ENCODE measurements at regions not wholly inside any gene's neighbourhood (a gene's known extent, or its start where the extent isn't known, plus 50 kb on each side); places are given as distances from the start of the nearest gene placed in this dataset.
"Not testable (repeated sequence)": the region's sequence is repeated elsewhere in the genome, so short reads cannot be mapped to it uniquely, and the experiment has no call there.

DNA sequence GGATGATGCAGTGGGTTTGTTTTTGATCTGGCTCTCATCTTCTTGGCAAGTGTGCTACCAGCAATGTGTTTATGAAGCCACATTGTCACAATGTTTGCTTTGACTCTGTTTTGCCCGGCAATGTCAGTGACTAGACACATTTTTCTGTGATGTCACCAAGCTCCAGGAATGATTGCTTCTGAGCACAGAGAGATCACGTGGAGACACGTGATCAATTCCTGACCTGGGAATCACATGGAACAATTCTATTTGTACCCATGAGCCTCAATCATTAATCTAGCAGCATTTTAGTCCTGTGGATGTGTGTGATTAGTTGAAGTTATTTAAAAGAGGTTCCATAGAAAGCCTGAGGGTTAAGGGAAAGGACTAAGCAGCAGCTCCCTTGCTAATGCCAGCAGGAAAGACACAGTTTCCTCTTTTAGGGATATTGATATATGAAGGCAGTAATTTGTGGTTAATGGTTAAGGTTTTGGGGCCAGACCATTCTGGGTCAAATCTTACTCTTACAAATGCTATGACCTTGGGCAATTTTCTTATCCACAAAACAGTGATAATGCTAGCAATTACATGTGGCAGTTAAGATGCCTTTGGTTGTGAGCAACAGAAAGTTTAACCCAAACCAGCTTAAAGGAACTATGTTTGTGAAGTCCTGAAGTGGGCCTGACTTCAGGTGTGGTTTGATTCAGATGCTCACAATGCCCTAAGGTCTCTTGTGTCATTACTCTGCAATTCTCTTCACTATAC, 59.0 kb downstream of the FASLG start:
- H3K27me3 Mint-ChIP-seq, result no peaks in the 10 kb centered on the region
- no peaks in the 10 kb centered on the region for H3K9me3 ChIP-seq (ENCODE audit: control insufficient read depth, low read length, poor library complexity, severe bottlenecking)
- ATAC-seq (no peak), DNase-seq (no peak)
- H3K4me3 Mint-ChIP-seq, result no peak overlapping the region
- no peaks in the 10 kb centered on the region for H3K36me3 Mint-ChIP-seq (ENCODE audit: low read depth)
- H3K27ac Mint-ChIP-seq, result no peak overlapping the region
- H3K4me1 Mint-ChIP-seq, result peaks cover 36% of the 10 kb centered on the region

DNA sequence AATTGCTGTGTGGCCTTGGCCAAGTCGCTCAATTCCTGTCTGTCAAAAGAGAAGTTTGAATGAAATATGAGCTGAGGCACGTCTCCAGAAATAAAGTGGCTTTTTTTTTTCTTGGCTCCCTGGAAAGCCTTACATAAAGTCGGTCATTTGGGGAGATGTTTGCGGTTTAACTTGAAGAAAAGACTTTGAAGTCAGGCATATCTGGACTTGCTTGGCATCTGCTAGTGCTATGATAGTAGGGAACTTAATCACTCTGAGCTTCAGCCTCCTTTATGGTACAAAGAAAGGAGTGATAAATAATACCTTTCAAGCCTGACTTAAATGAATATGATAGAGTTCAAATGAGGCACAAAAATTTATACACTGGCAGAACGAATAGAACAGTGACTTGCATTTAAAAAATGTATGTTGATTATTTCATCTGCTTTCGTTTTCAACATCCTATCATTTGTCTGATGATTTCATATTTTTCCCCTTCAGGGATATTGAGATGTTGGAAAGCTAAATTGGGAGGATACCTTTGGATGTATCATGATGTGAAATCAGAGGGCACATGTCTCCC, 60.2 kb downstream of the FASLG start:
- H3K27ac Mint-ChIP-seq, result peak overlapping the region; percentile 70

DNA sequence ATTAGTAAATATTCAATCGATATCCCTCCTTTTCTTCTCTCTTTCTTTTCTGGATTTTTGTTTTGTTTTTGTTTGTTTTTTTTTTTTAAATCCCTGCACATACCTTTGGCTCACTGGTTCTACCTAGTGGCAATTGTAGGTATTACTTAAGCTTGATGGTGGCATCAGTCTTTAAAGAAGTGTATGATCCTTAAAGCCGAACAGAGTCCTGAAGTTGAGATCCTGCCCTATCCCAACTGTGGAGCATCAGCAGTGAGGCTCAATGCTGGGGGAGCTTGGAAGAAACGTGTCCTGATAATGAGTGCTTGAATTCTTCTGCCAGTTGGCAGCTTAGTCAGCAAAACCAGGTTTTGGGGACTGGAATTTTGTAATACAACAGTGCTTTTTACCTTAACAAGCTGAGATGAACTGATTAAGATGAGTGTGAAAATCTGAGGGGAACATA, 60.8 kb downstream of the FASLG start:
- ATAC-seq (peak; percentile 78), DNase-seq (no peak)
- no peaks in the 10 kb centered on the region for H3K9me3 ChIP-seq (ENCODE audit: control insufficient read depth, low read length, poor library complexity, severe bottlenecking)
- Mint-ChIP-seq H3K27ac (peak overlapping the region; percentile 70), H3K36me3 (ENCODE audit: low read depth) (no peaks in the 10 kb centered on the region), H3K27me3 (no peaks in the 10 kb centered on the region), H3K4me3 (no peak overlapping the region), H3K4me1 (peaks cover 38% of the 10 kb centered on the region)

More for the DNA sequence above, 60.2 kb downstream of the FASLG start:
- H3K9me3 ChIP-seq (ENCODE audit: control insufficient read depth, low read length, poor library complexity, severe bottlenecking), result no peaks in the 10 kb centered on the region
- Mint-ChIP-seq H3K4me1 (peaks cover 34% of the 10 kb centered on the region), H3K36me3 (ENCODE audit: low read depth) (no peaks in the 10 kb centered on the region), H3K27me3 (no peaks in the 10 kb centered on the region), H3K4me3 (no peak overlapping the region)
- DNase-seq (no peak), ATAC-seq (no peak)

DNA sequence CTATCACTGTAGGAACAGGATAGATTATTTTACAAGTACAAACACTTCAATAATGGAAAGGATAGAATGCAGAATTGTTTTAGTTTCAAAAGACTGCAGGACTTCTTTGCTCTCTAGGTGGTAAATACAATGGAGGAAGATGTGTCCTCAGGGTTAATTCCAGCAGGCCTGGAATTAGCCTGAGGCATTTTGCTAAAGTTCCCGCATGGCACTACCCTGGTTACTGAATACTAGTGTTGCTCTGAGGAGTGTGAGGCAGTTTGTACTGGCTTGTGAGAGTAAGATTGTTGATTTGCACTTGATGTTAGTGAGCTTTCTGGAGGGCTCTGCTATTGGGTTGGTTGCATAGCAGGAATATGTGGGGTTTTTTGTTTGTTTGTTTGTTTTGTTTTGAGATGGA, 61.4 kb downstream of the FASLG start:
- peaks cover 40% of the 10 kb centered on the region for H3K4me1 Mint-ChIP-seq
- no peaks in the 10 kb centered on the region for H3K36me3 Mint-ChIP-seq (ENCODE audit: low read depth)
- H3K9me3 ChIP-seq (ENCODE audit: control insufficient read depth, low read length, poor library complexity, severe bottlenecking), result no peaks in the 10 kb centered on the region
- H3K27ac Mint-ChIP-seq, result peak overlapping the region; percentile 70
- ATAC-seq, result no peak
- H3K4me3 Mint-ChIP-seq, result no peak overlapping the region
- H3K27me3 Mint-ChIP-seq, result no peaks in the 10 kb centered on the region
- no peak for DNase-seq

- peaks cover 23% of the 10 kb centered on the region for H3K4me1 Mint-ChIP-seq
- no peak overlapping the region for H3K27ac Mint-ChIP-seq
- ATAC-seq (no peak), DNase-seq (no peak)
- H3K9me3 ChIP-seq (ENCODE audit: control insufficient read depth, low read length, poor library complexity, severe bottlenecking), result no peaks in the 10 kb centered on the region
- H3K4me3 Mint-ChIP-seq, result no peak overlapping the region
- no peaks in the 10 kb centered on the region for H3K36me3 Mint-ChIP-seq (ENCODE audit: low read depth)
- H3K27me3 Mint-ChIP-seq, result no peaks in the 10 kb centered on the region
Measured at GRCh38 chr1:172723251-172723650, 64.3 kb downstream of the FASLG start.

DNA sequence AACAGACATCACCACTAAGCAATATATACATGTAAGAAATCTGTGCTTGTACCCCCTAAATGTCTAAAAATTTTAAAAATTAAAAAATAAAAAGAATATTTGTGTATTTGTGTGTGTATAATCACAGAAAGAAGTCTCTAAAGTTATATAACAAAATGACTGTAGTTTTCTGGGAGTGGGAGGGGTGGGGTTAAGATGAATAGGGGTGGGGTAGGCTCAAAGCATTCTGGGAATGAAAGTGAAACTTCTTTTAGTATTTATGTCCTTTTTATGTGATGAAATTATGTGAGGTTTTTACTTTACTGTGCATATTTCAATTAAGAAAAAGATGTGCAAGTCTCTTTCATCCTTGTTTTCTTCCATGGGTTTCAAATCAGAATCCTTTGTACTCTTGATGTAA, 65.3 kb downstream of the FASLG start:
- no peak overlapping the region for H3K4me3 Mint-ChIP-seq
- peak overlapping the region; percentile 47 for H3K27ac Mint-ChIP-seq
- H3K4me1 Mint-ChIP-seq, result peaks cover 19% of the 10 kb centered on the region
- DNase-seq (no peak), ATAC-seq (no peak)
- no peaks in the 10 kb centered on the region for H3K9me3 ChIP-seq (ENCODE audit: control insufficient read depth, low read length, poor library complexity, severe bottlenecking)
- no peaks in the 10 kb centered on the region for H3K27me3 Mint-ChIP-seq
- no peaks in the 10 kb centered on the region for H3K36me3 Mint-ChIP-seq (ENCODE audit: low read depth)

GRCh38 chr1:172724765-172725613, 66.1 kb downstream of the FASLG start:
- no peaks in the 10 kb centered on the region for H3K36me3 Mint-ChIP-seq (ENCODE audit: low read depth)
- H3K27ac Mint-ChIP-seq, result peak overlapping the region; percentile 47
- H3K4me3 Mint-ChIP-seq, result peak overlapping the region; percentile 58
- no peak for ATAC-seq
- H3K4me1 Mint-ChIP-seq, result peaks cover 13% of the 10 kb centered on the region
- no peaks in the 10 kb centered on the region for H3K27me3 Mint-ChIP-seq
- H3K9me3 ChIP-seq (ENCODE audit: control insufficient read depth, low read length, poor library complexity, severe bottlenecking), result no peaks in the 10 kb centered on the region
- DNase-seq, result no peak

- no peaks in the 10 kb centered on the region for H3K36me3 Mint-ChIP-seq (ENCODE audit: low read depth)
- no peak overlapping the region for H3K27ac Mint-ChIP-seq
- ATAC-seq, result no peak
- no peaks in the 10 kb centered on the region for H3K9me3 ChIP-seq (ENCODE audit: control insufficient read depth, low read length, poor library complexity, severe bottlenecking)
- no peak overlapping the region for H3K4me3 Mint-ChIP-seq
- peaks cover 6% of the 10 kb centered on the region for H3K27me3 Mint-ChIP-seq
- peaks cover 9% of the 10 kb centered on the region for H3K4me1 Mint-ChIP-seq
- DNase-seq, result no peak
Measured at GRCh38 chr1:172726740-172727139, 67.8 kb downstream of the FASLG start.

DNA sequence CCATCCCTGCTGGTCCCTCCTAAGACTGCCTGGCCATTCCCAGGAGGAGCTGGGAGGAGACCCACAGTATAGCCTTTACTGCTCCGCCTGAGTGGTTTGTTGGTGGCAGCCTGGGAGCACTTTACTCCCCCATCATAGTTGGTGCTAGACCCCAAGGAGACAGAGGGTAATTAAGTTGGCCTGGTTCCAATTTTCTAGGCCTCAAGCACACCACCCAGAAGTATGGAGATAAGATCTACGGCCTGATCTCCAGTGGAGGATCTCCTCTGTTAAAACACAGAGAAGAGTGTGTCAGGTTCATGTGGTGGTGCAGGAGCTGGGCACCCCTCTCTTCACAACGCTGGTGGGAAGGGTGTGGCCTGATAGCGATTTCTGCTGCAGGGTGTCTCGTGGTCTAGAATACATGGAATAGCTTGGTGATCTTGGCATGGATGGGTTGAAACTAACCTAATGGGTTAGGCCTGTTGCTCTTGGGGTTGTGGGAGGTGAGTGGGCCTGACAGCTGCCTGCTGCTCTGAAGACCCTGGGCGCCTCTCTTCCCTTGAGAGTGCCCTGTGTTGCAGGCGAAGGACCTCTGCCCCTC, 68.5 kb downstream of the FASLG start:
- DNase-seq, result no peak
- Mint-ChIP-seq H3K27me3 (peaks cover 6% of the 10 kb centered on the region), H3K4me3 (no peak overlapping the region), H3K4me1 (peaks cover 10% of the 10 kb centered on the region), H3K27ac (no peak overlapping the region), H3K36me3 (ENCODE audit: low read depth) (no peaks in the 10 kb centered on the region)
- no peak for ATAC-seq
- H3K9me3 ChIP-seq (ENCODE audit: control insufficient read depth, low read length, poor library complexity, severe bottlenecking), result no peaks in the 10 kb centered on the region

GRCh38 chr1:172727956-172728603, 69.2 kb downstream of the FASLG start:
- no peaks in the 10 kb centered on the region for H3K9me3 ChIP-seq (ENCODE audit: control insufficient read depth, low read length, poor library complexity, severe bottlenecking)
- Mint-ChIP-seq H3K36me3 (ENCODE audit: low read depth) (no peaks in the 10 kb centered on the region), H3K4me1 (peaks cover 12% of the 10 kb centered on the region), H3K27ac (no peak overlapping the region), H3K27me3 (peaks cover 6% of the 10 kb centered on the region), H3K4me3 (no peak overlapping the region)
- DNase-seq, result no peak
- peak; percentile 93 for ATAC-seq

GRCh38 chr1:172728705-172729104, 69.8 kb downstream of the FASLG start:
- not testable (repeated sequence) for H3K27ac Mint-ChIP-seq, ATAC-seq
- peaks cover 12% of the 10 kb centered on the region for H3K4me1 Mint-ChIP-seq

GRCh38 chr1:172732427-172732826, 73.5 kb downstream of the FASLG start:
- H3K27ac Mint-ChIP-seq, result no peak overlapping the region

More at GRCh38 chr1:172728705-172729104, 69.8 kb downstream of the FASLG start:
- not testable (repeated sequence) for H3K36me3 Mint-ChIP-seq (ENCODE audit: low read depth); H3K9me3 ChIP-seq (ENCODE audit: control insufficient read depth, low read length, poor library complexity, severe bottlenecking); DNase-seq; H3K4me3 Mint-ChIP-seq; H3K27me3 Mint-ChIP-seq

DNA sequence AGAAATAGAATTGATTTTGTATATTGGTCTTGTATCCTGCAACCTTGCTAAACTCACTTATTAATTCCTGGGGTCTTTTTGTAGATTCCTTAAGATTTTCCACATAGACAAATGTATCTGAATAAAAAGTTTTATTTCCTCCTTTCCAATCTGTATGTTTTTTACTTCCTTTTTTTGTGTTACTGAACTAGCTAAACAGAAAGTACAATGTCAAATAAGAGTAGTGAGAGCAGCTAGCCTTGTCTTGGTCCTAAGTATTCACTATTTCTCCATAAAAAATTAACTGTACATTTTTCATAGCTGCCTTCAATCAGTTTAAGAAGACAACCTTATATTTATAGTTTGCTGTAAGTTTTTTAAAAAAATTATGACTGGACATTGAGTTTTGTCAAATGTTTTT, 74.9 kb downstream of the FASLG start:
- Mint-ChIP-seq H3K4me1 (peaks cover 3% of the 10 kb centered on the region), H3K36me3 (ENCODE audit: low read depth) (no peaks in the 10 kb centered on the region), H3K27ac (no peak overlapping the region), H3K4me3 (no peak overlapping the region), H3K27me3 (peaks cover 6% of the 10 kb centered on the region)
- no peak for DNase-seq
- ATAC-seq, result no peak
- no peaks in the 10 kb centered on the region for H3K9me3 ChIP-seq (ENCODE audit: control insufficient read depth, low read length, poor library complexity, severe bottlenecking)

More at GRCh38 chr1:172732427-172732826, 73.5 kb downstream of the FASLG start:
- ATAC-seq (no peak), DNase-seq (no peak)
- H3K4me1 Mint-ChIP-seq, result peaks cover 3% of the 10 kb centered on the region
- H3K9me3 ChIP-seq (ENCODE audit: control insufficient read depth, low read length, poor library complexity, severe bottlenecking), result no peaks in the 10 kb centered on the region
- H3K4me3 Mint-ChIP-seq, result no peak overlapping the region
- H3K27me3 Mint-ChIP-seq, result peaks cover 6% of the 10 kb centered on the region
- H3K36me3 Mint-ChIP-seq (ENCODE audit: low read depth), result no peaks in the 10 kb centered on the region
